ENCODE measurements at regions not wholly inside any gene's neighbourhood (a gene's known extent, or its start where the extent isn't known, plus 50 kb on each side); places are given as distances from the start of the nearest gene placed in this dataset.

- TF ChIP-seq ELF1 (IDR thresholded peaks at IDR 0.05) (no peak), CTCF (IDR thresholded peaks at IDR 0.05) (no peak), NRF1 (IDR thresholded peaks at IDR 0.05; ENCODE audit: low read depth, low read length) (no peak), POLR2AphosphoS5 (IDR thresholded peaks at IDR 0.05; ENCODE audit: low read depth, low read length) (no peak), SMC3 (IDR thresholded peaks at IDR 0.05; ENCODE audit: low read depth, low read length) (no peak), EP300 (IDR thresholded peaks at IDR 0.05; ENCODE audit: borderline replicate concordance in 1 of 2, low read depth in 1 of 2, low read length in 1 of 2) (no peak), MAX (IDR thresholded peaks at IDR 0.05; ENCODE audit: low read depth) (no peak), USF2 (IDR thresholded peaks at IDR 0.05; ENCODE audit: borderline replicate concordance, low read depth, low read length) (no peak), GABPA (IDR thresholded peaks at IDR 0.05; ENCODE audit: low read depth) (no peak), RCOR1 (IDR thresholded peaks at IDR 0.05; ENCODE audit: low read length) (no peak), RFX5 (IDR thresholded peaks at IDR 0.05; ENCODE audit: low read length) (no peak), REST (IDR thresholded peaks at IDR 0.05; ENCODE audit: low read depth, low read length) (no peak), JUND (IDR thresholded peaks at IDR 0.05) (no peak), EZH2phosphoT487 (IDR thresholded peaks at IDR 0.05; ENCODE audit: borderline replicate concordance, low read depth) (no peak)
These were observed 96.6 kb upstream of the LSM14A start for GRCh38 chr19:34075661-34076091.

Measured in SK-N-SH (cell line).